ENCODE measurements at regions not wholly inside any gene's neighbourhood (a gene's known extent, or its start where the extent isn't known, plus 50 kb on each side); places are given as distances from the start of the nearest gene placed in this dataset.

DNA sequence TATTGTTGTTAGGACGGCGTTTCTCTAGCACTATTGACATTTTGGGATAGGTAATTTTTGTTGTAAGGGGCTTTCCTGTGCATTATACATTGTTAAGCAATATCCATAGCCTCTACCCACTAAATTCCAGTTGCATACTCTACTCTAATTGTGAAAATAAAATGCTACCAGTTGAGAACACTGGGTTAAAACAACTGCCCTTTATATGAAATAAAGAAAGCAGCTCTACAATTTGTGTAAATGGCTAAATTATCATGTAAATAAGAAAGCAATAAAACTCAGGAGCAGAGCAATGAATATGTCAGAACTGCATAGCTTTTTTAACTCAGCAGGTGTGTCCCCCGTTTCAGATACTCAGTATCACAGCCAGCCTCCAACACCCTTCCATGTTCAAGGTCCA, 812.7 kb upstream of the NRXN1 start:
- no peak overlapping the region for H3K4me3 ChIP-seq (ENCODE audit: low read length)
- H3K27ac ChIP-seq (ENCODE audit: low read depth, low read length): no peak overlapping the region
- H3K4me2 ChIP-seq (ENCODE audit: low read length): no peak overlapping the region
- no peaks in the 10 kb centered on the region for H3K36me3 ChIP-seq (ENCODE audit: control insufficient read depth, low read length)
- H3K79me2 ChIP-seq (ENCODE audit: control insufficient read depth, low read length): no peaks in the 10 kb centered on the region
- no peaks in the 10 kb centered on the region for H4K20me1 ChIP-seq (ENCODE audit: control insufficient read depth, insufficient read depth, low read depth, low read length)
- H3K4me1 ChIP-seq (ENCODE audit: control insufficient read depth, low read length): no peaks in the 10 kb centered on the region
- H3K9me2 ChIP-seq (replicated peaks; ENCODE audit: control insufficient read depth, low read length): no peaks in the 10 kb centered on the region
- no peaks in the 10 kb centered on the region for H3K9me3 ChIP-seq (ENCODE audit: control insufficient read depth, insufficient read depth, low read length)
- no peaks in the 10 kb centered on the region for H3F3A ChIP-seq (ENCODE audit: control insufficient read depth, insufficient read depth)
- no peaks in the 10 kb centered on the region for H3K27me3 ChIP-seq (ENCODE audit: control insufficient read depth, low read length)
- TF ChIP-seq EZH2phosphoT487 (IDR thresholded peaks at IDR 0.05; ENCODE audit: borderline replicate concordance, low read length): no peak
- TF ChIP-seq, protein P1, sequence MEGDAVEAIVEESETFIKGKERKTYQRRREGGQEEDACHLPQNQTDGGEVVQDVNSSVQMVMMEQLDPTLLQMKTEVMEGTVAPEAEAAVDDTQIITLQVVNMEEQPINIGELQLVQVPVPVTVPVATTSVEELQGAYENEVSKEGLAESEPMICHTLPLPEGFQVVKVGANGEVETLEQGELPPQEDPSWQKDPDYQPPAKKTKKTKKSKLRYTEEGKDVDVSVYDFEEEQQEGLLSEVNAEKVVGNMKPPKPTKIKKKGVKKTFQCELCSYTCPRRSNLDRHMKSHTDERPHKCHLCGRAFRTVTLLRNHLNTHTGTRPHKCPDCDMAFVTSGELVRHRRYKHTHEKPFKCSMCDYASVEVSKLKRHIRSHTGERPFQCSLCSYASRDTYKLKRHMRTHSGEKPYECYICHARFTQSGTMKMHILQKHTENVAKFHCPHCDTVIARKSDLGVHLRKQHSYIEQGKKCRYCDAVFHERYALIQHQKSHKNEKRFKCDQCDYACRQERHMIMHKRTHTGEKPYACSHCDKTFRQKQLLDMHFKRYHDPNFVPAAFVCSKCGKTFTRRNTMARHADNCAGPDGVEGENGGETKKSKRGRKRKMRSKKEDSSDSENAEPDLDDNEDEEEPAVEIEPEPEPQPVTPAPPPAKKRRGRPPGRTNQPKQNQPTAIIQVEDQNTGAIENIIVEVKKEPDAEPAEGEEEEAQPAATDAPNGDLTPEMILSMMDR (IDR thresholded peaks at IDR 0.05; ENCODE audit: low read depth, low read length, poor library complexity, severe bottlenecking): no peak

DNA sequence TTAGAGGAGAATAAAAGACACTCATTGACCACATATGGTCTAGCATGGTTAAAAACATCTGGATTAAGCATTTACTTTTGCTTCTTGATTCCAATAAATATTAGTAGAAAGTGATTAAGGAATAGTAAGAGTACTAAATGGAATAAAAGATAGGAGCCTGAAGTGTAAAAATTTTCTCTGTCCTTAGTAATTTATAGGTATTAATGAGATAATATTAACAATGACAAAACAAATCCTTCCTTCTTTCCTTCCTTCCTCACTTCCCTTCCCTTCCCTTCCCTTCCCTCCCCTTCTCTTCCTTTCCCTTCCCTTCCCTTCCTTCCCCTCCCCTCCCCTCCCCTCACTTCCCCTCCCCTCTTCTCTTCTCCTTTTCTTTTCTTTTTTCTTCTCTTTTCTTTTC, 797.5 kb upstream of the NRXN1 start:
- H3K27me3 ChIP-seq (ENCODE audit: control insufficient read depth, low read length): no peaks in the 10 kb centered on the region
- no peak overlapping the region for H3K4me3 ChIP-seq (ENCODE audit: low read length)
- TF ChIP-seq, protein P1 (IDR thresholded peaks at IDR 0.05; ENCODE audit: low read depth, low read length, poor library complexity, severe bottlenecking): no peak
- no peak for TF ChIP-seq EZH2phosphoT487 (IDR thresholded peaks at IDR 0.05; ENCODE audit: borderline replicate concordance, low read length)
- no peaks in the 10 kb centered on the region for H3K79me2 ChIP-seq (ENCODE audit: control insufficient read depth, low read length)
- H3K4me1 ChIP-seq (ENCODE audit: control insufficient read depth, low read length): no peaks in the 10 kb centered on the region
- H3F3A ChIP-seq (ENCODE audit: control insufficient read depth, insufficient read depth): no peaks in the 10 kb centered on the region
- H3K9me2 ChIP-seq (replicated peaks; ENCODE audit: control insufficient read depth, low read length): no peaks in the 10 kb centered on the region
- no peak overlapping the region for H3K27ac ChIP-seq (ENCODE audit: low read depth, low read length)
- H3K36me3 ChIP-seq (ENCODE audit: control insufficient read depth, low read length): no peaks in the 10 kb centered on the region
- H4K20me1 ChIP-seq (ENCODE audit: control insufficient read depth, insufficient read depth, low read depth, low read length): no peaks in the 10 kb centered on the region
- H3K9me3 ChIP-seq (ENCODE audit: control insufficient read depth, insufficient read depth, low read length): no peaks in the 10 kb centered on the region
- H3K4me2 ChIP-seq (ENCODE audit: low read length): no peak overlapping the region

- no peak for TF ChIP-seq EZH2phosphoT487 (IDR thresholded peaks at IDR 0.05; ENCODE audit: borderline replicate concordance, low read length)
- TF ChIP-seq, protein P1 (IDR thresholded peaks at IDR 0.05; ENCODE audit: low read depth, low read length, poor library complexity, severe bottlenecking): no peak
- no peak overlapping the region for H3K4me2 ChIP-seq (ENCODE audit: low read length)
- H3K36me3 ChIP-seq (ENCODE audit: control insufficient read depth, low read length): no peaks in the 10 kb centered on the region
- no peaks in the 10 kb centered on the region for H3K4me1 ChIP-seq (ENCODE audit: control insufficient read depth, low read length)
- H3K4me3 ChIP-seq (ENCODE audit: low read length): no peak overlapping the region
- no peaks in the 10 kb centered on the region for H3F3A ChIP-seq (ENCODE audit: control insufficient read depth, insufficient read depth)
- H3K27me3 ChIP-seq (ENCODE audit: control insufficient read depth, low read length): no peaks in the 10 kb centered on the region
- H3K79me2 ChIP-seq (ENCODE audit: control insufficient read depth, low read length): no peaks in the 10 kb centered on the region
- H3K9me2 ChIP-seq (replicated peaks; ENCODE audit: control insufficient read depth, low read length): no peaks in the 10 kb centered on the region
- no peaks in the 10 kb centered on the region for H3K9me3 ChIP-seq (ENCODE audit: control insufficient read depth, insufficient read depth, low read length)
- H3K27ac ChIP-seq (ENCODE audit: low read depth, low read length): no peak overlapping the region
- H4K20me1 ChIP-seq (ENCODE audit: control insufficient read depth, insufficient read depth, low read depth, low read length): no peaks in the 10 kb centered on the region
Observed at GRCh38 chr2:51825823-51826222, 793.9 kb upstream of the NRXN1 start.

DNA sequence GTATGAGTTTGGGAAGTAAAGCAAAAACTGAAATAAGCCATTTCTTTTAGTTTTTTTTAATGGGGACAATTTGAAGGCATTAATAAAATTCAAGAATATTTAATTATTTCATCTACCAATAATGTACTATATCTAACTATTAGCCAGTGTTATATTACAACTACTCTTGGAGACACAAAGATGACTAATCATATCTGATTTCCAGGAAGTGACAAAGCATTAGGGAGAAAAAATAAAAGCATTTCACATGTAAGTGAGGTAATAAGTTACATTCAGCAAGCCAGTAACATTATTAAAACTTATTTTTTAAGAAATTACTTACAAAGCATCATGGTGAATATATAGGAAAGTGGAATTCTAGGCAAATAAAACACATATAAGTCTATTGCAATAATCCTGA, 781.3 kb upstream of the NRXN1 start:
- H3K4me3 ChIP-seq (ENCODE audit: low read length): no peak overlapping the region
- no peaks in the 10 kb centered on the region for H3K27me3 ChIP-seq (ENCODE audit: control insufficient read depth, low read length)
- H3K9me3 ChIP-seq (ENCODE audit: control insufficient read depth, insufficient read depth, low read length): no peaks in the 10 kb centered on the region
- no peak overlapping the region for H3K27ac ChIP-seq (ENCODE audit: low read depth, low read length)
- H3K4me2 ChIP-seq (ENCODE audit: low read length): no peak overlapping the region
- TF ChIP-seq, protein P1 (IDR thresholded peaks at IDR 0.05; ENCODE audit: low read depth, low read length, poor library complexity, severe bottlenecking): no peak
- no peak for TF ChIP-seq EZH2phosphoT487 (IDR thresholded peaks at IDR 0.05; ENCODE audit: borderline replicate concordance, low read length)
- H3K4me1 ChIP-seq (ENCODE audit: control insufficient read depth, low read length): no peaks in the 10 kb centered on the region
- H3K79me2 ChIP-seq (ENCODE audit: control insufficient read depth, low read length): no peaks in the 10 kb centered on the region
- H3F3A ChIP-seq (ENCODE audit: control insufficient read depth, insufficient read depth): no peaks in the 10 kb centered on the region
- H3K36me3 ChIP-seq (ENCODE audit: control insufficient read depth, low read length): no peaks in the 10 kb centered on the region
- no peaks in the 10 kb centered on the region for H4K20me1 ChIP-seq (ENCODE audit: control insufficient read depth, insufficient read depth, low read depth, low read length)
- H3K9me2 ChIP-seq (replicated peaks; ENCODE audit: control insufficient read depth, low read length): no peaks in the 10 kb centered on the region

Data from DOHH2 (cell line).